GM13977 (cell line): ENCODE measurements at regions not wholly inside any gene's neighbourhood (a gene's known extent, or its start where the extent isn't known, plus 50 kb on each side); places are given as distances from the start of the nearest gene placed in this dataset.

Experiments
- DNase-seq: peaks from one replicate; pipeline ENCODE4 v3.0.0; 2012; ENCODE audit warnings: low spot score
- CTCF ChIP-seq: IDR thresholded peaks from 2 replicates; pipeline ENCODE4 v1.5.1; 2012; ENCODE audit warnings: mild to moderate bottlenecking, control low read depth; ENCODE audit not compliant: insufficient read depth; ENCODE audit errors: extremely low read depth, missing control alignments
- in situ Hi-C: fragments of 300-500 bp; cut with MboI; formaldehyde crosslinking; loops from one replicate; pipeline ENCODE4 v1.12.0; 2022; ENCODE audit warnings: low sequenced_read_pairs, low pct_unique_long_range_greater_than_20kb, mixed read lengths, inconsistent platforms; ENCODE audit not compliant: unreplicated experiment

GRCh38 chr2:156673333-156673615, 237.1 kb downstream of the GPD2 start:
- TF ChIP-seq CTCF = no peak
- DNase-seq = no peak
- in situ Hi-C loops = no loop called here

GRCh38 chr2:156673981-156674380, 237.8 kb downstream of the GPD2 start:
- no peak for TF ChIP-seq CTCF
- no peak for DNase-seq
- in situ Hi-C loops = no loop called here

DNA sequence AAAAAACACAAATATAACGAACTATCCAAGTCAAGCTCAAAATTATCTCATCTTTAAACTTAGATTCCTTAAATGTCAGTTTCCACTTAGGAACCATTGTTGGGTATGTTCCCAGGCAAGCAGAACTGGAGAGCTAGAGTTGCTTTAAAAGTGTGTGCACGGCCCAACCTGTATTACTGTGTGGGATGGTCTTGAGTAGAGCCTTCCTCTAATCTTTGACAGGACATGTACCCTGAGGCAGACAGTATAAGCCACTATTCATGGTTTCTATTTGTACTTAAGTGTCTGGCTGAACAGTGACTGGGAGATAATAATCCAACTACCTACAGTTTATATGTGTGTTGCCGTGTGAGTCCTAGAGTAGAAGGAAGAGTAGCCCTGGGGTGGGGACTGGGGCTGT, 239.7 kb downstream of the GPD2 start:
- no peak for TF ChIP-seq CTCF
- in situ Hi-C loops = no loop called here
- DNase-seq = no peak

- no peak for TF ChIP-seq CTCF
- in situ Hi-C loops = no loop called here
- no peak for DNase-seq
Measured at GRCh38 chr2:156679820-156680219, 243.6 kb downstream of the GPD2 start.

DNA sequence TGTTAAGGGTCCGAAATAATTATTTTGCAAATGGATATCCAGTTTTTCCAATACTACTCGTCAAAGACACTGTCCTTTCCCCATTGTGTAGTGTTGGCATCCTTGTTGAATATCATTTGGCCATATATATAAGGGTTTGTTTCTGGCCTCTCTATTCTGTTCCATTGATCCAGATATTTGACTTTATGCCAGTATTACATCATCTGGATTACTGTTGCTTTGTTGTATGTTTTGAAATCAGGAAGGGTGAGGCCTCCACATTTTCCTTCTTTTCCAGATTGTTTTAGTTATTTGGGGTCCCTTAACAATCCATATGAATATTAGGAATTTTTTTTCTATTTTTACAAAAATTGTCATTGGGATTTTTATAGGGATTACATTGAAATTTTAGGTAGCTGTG, 244.1 kb downstream of the GPD2 start:
- no peak for DNase-seq
- no peak for TF ChIP-seq CTCF
- in situ Hi-C loops = no loop called here

- in situ Hi-C loops = no loop called here
- no peak for DNase-seq
- TF ChIP-seq CTCF = no peak
Measured at GRCh38 chr2:156687126-156687525, 250.9 kb downstream of the GPD2 start.

GRCh38 chr2:156687715-156688114, 251.5 kb downstream of the GPD2 start:
- no peak for DNase-seq
- TF ChIP-seq CTCF = no peak
- in situ Hi-C loops = no loop called here
